Astrocyte of the hippocampus (primary cell): ENCODE measurements at regions not wholly inside any gene's neighbourhood (a gene's known extent, or its start where the extent isn't known, plus 50 kb on each side); places are given as distances from the start of the nearest gene placed in this dataset.
A peak's percentile ranks its signal among the peaks of the same experiment; 100 is the strongest.
"Not testable (repeated sequence)": the region's sequence is repeated elsewhere in the genome, so short reads cannot be mapped to it uniquely, and the experiment has no call there.

Experiments
- DNase-seq: peaks from one replicate; pipeline ENCODE4 v3.0.0; 2011; ENCODE audit warnings: low read depth, low spot score

- peak; percentile 86 for DNase-seq
These were observed 50.5 kb upstream of the CD99 start for GRCh38 chrX:2640436-2641150.

GRCh38 chrX:2638279-2638678, 52.8 kb upstream of the CD99 start:
- DNase-seq = no peak

DNA sequence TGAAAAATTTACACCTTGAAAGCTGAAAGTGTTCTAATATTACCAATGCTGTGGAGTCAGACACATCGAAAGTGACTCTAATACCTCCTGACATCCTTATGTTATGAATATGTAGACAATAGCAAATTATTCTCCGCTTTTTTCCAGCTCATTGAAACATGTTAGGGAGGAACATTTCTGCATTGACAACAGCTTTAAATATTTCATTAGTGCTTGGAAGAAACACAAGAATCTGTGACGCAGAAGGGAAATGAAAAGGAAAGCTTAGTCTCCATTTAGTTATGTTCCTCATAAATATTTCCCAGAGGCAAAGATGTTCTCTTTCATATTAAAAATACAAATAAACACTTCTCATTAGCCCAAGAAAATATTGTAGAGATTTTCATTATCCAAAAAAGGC, 55.8 kb upstream of the CD99 start:
- DNase-seq = peak; percentile 17

- DNase-seq = no peak
These were observed 58.3 kb upstream of the CD99 start for GRCh38 chrX:2632533-2633504.

GRCh38 chrX:2631743-2632532, 59.2 kb upstream of the CD99 start:
- no peak for DNase-seq

GRCh38 chrX:2630935-2631742, 60.0 kb upstream of the CD99 start:
- DNase-seq = not testable (repeated sequence)

GRCh38 chrX:2630008-2630934, 60.8 kb upstream of the CD99 start:
- DNase-seq = not testable (repeated sequence)

DNA sequence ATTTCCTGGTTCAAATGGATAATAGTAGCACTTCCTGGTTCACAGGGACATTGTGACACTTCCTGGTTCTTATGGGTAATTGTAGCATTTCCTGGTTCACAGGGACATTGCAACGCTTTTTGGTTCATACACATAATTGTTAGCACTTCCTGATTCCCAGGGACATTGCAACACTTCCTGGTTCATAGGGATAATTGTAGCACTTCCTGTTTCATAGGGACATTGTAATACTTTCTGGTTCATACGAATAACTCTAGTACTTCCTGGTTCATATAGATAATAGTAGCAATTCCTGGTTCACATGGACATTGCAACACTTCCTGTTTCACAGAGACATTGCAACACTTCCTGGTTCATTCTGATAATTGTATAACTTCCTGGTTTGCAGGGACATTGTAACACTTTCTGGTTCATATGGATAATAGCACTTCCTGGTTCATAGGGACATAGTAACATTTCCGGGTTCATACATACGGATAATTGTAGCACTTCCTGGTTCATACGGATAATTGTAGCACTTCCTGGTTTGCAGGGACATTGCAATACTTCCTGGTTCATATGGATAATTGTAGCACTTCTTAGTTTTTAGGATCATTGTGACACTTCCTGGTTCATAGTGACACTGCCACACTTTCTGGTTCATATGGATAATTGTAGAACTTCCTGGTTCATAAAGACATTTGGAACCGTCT, 61.6 kb upstream of the CD99 start:
- no peak for DNase-seq

- no peak for DNase-seq
These were observed 62.3 kb upstream of the CD99 start for GRCh38 chrX:2628751-2629315.

DNA sequence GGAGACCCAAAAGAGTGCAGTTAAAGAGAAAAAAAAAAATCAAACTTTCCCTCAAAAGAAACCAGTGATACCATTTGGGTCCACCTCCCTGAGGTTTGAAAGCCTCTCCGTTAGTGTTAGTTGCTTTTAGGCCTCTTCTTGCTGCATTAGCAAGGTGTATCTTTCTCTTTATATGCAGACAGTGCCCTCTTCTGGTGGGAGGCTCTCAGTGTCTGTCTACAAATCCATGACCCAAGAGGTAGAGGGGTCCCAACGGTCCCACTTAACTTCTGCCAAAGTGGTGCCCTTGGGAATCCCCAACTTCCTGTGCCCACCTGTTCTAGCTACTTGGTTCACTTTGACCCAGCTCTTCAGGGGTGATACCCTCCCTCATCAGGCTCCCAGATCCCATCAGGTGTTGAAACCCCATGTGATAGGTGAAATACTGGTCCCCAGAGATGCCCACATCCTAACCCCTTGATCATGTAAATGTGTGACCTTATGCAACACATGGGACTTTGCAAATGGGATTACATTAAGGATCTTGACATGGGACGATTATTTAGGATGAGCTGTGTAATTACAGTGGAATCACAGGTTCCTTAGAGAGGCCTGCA, 63.7 kb upstream of the CD99 start:
- peak; percentile 38 for DNase-seq

DNA sequence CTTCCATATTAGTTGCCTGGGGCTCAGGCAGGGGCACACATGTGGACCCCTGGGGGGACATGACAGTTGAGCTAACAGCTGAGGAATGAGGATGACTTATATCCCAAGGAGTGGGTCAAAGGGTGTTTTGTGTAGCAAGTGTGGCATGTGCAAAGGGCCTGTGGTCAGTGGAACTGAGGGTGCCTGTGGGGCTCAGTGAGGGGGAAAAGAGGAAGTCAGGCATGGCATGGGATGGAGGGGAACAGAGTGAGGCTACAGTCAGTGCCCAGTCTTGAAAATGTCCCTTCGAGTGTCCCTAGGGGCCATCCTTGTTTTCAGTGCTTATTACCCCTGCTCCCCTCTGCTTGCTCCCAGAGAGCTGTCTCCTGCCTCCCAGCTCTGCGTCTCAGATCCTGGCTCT, 64.3 kb upstream of the CD99 start:
- no peak for DNase-seq

DNA sequence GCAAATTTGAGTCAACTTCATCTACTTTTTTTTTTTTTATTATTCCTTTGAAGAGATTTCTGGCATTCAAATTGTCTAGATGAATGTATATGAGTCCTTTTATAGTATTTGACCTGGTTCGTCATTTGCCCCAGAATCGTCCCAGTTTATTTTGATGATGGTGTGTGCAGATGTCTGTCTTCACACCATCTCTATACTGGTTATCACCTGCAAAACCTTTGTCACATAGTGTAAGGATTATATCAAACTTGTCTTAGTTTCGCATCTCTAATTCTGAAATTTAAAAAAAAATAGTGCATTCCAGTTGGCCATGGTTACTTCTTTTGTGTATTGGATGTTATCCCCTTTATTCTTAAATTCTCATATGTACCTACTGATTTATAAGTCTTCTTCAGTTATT, 70.5 kb upstream of the CD99 start:
- no peak for DNase-seq

GRCh38 chrX:2618516-2618915, 72.6 kb upstream of the CD99 start:
- DNase-seq = no peak

DNA sequence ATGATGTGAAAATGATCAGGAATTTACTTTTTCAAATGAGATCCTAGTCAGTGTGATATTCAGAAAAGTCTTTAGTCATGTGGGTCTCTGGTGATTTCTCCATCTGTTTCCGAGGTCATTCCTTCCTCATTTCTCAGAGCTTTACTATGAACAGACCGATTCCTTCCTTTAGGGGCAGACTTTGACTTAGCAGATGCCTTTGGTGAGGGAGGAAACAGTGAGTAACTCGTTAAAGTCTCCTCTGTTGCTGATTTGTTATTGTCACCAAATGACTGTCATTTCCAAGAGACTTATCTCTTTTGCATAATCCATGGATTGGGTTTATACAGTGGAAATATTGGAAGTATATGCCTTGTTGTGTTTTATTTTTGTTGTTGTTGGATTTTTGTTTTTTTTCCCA, 76.2 kb upstream of the CD99 start:
- DNase-seq = peak; percentile 74

DNA sequence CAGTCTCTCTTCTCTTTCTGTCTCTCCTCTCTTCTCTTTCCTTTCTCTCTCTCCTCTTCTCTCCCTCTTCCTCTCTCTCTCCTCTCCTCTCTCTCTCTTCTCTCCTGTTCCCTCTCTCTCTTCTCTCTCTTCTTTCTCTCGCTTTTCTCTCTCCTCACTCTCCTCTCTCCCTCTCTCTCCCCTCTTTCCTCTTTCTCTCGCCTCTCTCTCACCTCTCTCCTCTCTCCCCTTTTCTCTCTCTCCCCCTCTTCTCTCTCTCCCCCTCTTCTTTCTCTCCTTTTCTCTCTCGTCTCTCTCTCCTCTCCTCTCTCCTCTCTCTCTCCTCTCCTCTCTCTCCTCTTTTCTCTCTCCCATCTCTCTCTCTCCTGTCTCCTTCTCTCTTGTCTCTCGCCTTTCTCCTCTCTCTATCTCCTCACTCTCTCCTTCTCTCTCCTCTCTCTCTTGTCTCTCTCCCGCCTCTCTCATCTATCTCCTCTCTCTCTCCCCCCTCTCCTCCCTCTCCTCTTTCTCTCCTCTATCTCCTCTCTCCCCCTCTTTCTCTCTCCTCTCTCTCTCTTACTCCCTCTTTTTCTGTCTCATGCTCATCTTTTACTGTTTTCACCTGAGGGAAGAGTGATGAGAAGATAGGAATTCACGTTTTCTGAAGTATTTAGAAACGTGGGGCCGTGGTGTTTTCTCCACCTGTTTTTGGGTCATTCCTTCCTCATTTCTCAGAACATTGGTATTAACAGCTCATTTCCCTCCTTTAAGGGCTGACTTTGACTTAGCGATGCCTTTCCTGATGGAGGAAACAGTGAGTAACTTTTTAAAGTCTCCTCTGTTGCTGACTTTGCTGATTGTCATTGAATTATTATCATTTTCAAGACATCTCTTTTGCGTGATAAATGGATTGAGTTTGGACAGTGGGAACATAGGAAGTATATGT, 80.6 kb upstream of the CD99 start:
- no peak for DNase-seq

- no peak for DNase-seq
These were observed 81.5 kb upstream of the CD99 start for GRCh38 chrX:2609431-2610238.
